H1 (cell line): ENCODE measurements at regions not wholly inside any gene's neighbourhood (a gene's known extent, or its start where the extent isn't known, plus 50 kb on each side); places are given as distances from the start of the nearest gene placed in this dataset.

Experiments used
- CTCF ChIA-PET: fragments of 300-600 bp; sonication (Branson Sonifier 250); formaldehyde crosslinking; loops from one replicate; lab custom pipeline; 2021; ENCODE audit not compliant: partially characterized antibody; lab: Charles Lee
- POLR2A ChIA-PET: fragments of 300-600 bp; sonication (Branson Sonifier 250); formaldehyde crosslinking; loops from one replicate; lab custom pipeline; 2021; ENCODE audit warnings: inconsistent platforms; ENCODE audit not compliant: partially characterized antibody; lab: Charles Lee
- DNase-seq, 2 experiments: peaks; one replicate each; pipeline versions ENCODE4 v3.0.0 to v3.0.0-alpha.2; 2010 to 2022; ENCODE audit warnings: low spot score in 2 of 2, low read depth in 1 of 2, mixed read lengths in 1 of 2
- FAIRE-seq: peaks from 2 replicates; lab custom pipeline; 2011; peaks lifted over from hg19 to GRCh38; lab: Jason Lieb, UNC
- H2AFZ ChIP-seq: 2 replicates; pipeline ENCODE4 v1.8.1; 2012; ENCODE audit warnings: low read length, inconsistent platforms
- H2AK5ac ChIP-seq: 2 replicates; pipeline ENCODE4 v1.6.1; 2013; ENCODE audit warnings: low read depth, low read length
- H2BK120ac ChIP-seq: replicated peaks from 2 replicates; pipeline ENCODE3; 2013; ENCODE audit warnings: low read depth, low read length, inconsistent platforms
- H2BK12ac ChIP-seq: 2 replicates; pipeline ENCODE4 v1.6.1; 2013; ENCODE audit warnings: low read depth, low read length
- H2BK15ac ChIP-seq: 2 replicates; pipeline ENCODE4 v1.6.1; 2013; ENCODE audit warnings: low read length
- H2BK20ac ChIP-seq: 2 replicates; pipeline ENCODE4 v1.6.1; 2013; ENCODE audit warnings: low read length
- H2BK5ac ChIP-seq: 2 replicates; pipeline ENCODE4 v1.6.1; 2013; ENCODE audit warnings: low read depth, low read length
- H3K14ac ChIP-seq: 2 replicates; pipeline ENCODE4 v1.6.1; 2013; ENCODE audit warnings: inconsistent platforms; ENCODE audit not compliant: insufficient read length
- H3K18ac ChIP-seq: 2 replicates; pipeline ENCODE4 v1.6.1; 2013; ENCODE audit warnings: low read length; ENCODE audit errors: extremely low read depth
- H3K23ac ChIP-seq: 2 replicates; pipeline ENCODE4 v1.6.1; 2013; ENCODE audit warnings: inconsistent platforms; ENCODE audit not compliant: insufficient read length
- H3K23me2 ChIP-seq: 2 replicates; pipeline ENCODE4 v1.6.1; 2013; ENCODE audit warnings: low read depth, low read length
- H3K27ac ChIP-seq: 2 replicates; pipeline ENCODE4 v1.6.1; 2011; ENCODE audit warnings: low read depth, low read length, inconsistent platforms
- H3K27me3 ChIP-seq, 4 experiments: replicated peaks in 1 of 4; 1 replicate in 1 of 4; 2 replicates in 3 of 4; pipeline versions ENCODE4 v1.6.1 to v1.8.1; 2011 to 2013; ENCODE audit warnings: low read length in 3 of 4, mild to moderate bottlenecking in 3 of 4, inconsistent platforms in 2 of 4, mixed read lengths in 2 of 4, moderate library complexity in 1 of 4; ENCODE audit not compliant: control insufficient read depth in 3 of 4, insufficient read depth in 3 of 4; ENCODE audit errors: extremely low read depth in 1 of 4
- H3K36me3 ChIP-seq, 4 experiments: 2 replicates each; pipeline versions ENCODE4 v1.6.1 to v1.8.1; 2011 to 2013; ENCODE audit warnings: mild to moderate bottlenecking in 4 of 4, low read length in 3 of 4, moderate library complexity in 2 of 4, control low read depth in 1 of 4, inconsistent platforms in 1 of 4; ENCODE audit not compliant: insufficient read depth in 4 of 4, control insufficient read depth in 2 of 4
- H3K4ac ChIP-seq: replicated peaks from 2 replicates; pipeline ENCODE3; 2013; ENCODE audit warnings: low read length, low read depth, mixed read lengths, inconsistent platforms; ENCODE audit not compliant: insufficient read length
- H3K4me1 ChIP-seq, 4 experiments: replicated peaks in 1 of 4; 1 replicate in 1 of 4; 2 replicates in 3 of 4; pipeline versions ENCODE4 v1.6.1 to v1.8.1; 2011 to 2013; ENCODE audit warnings: low read length in 3 of 4, inconsistent platforms in 2 of 4, mixed read lengths in 1 of 4; ENCODE audit not compliant: insufficient read depth in 4 of 4, control insufficient read depth in 3 of 4
- H3K4me2 ChIP-seq, 2 experiments: 2 replicates each; pipeline versions ENCODE4 v1.6.1 to v1.8.1; 2011 to 2013; ENCODE audit warnings: low read depth in 2 of 2, low read length in 2 of 2, control low read depth in 1 of 2, inconsistent platforms in 1 of 2, mild to moderate bottlenecking in 1 of 2; ENCODE audit not compliant: insufficient read depth in 1 of 2
- H3K4me3 ChIP-seq, 4 experiments: fragments of 200-600, 300-600 bp in 1 of 4; sonication (generic), shearing (Covaris generic), sonication (Bioruptor Twin) in 1 of 4; 2 replicates each; pipeline versions ENCODE4 v1.5.1 to v1.8.1; 2011 to 2016; ENCODE audit warnings: low read length in 4 of 4, low read depth in 3 of 4, control low read depth in 2 of 4, inconsistent platforms in 2 of 4, mild to moderate bottlenecking in 2 of 4, mixed read lengths in 1 of 4, moderate library complexity in 1 of 4; ENCODE audit not compliant: insufficient read depth in 2 of 4; ENCODE audit errors: extremely low read depth in 1 of 4
- H3K56ac ChIP-seq: replicated peaks from 2 replicates; pipeline ENCODE3; 2013; ENCODE audit warnings: low read depth, mild to moderate bottlenecking, mixed read lengths, low read length, inconsistent platforms; ENCODE audit not compliant: insufficient read length
- H3K79me1 ChIP-seq: 2 replicates; pipeline ENCODE4 v1.6.1; 2013; ENCODE audit warnings: low read depth, low read length, control low read depth
- H3K79me2 ChIP-seq, 2 experiments: 2 replicates each; pipeline versions ENCODE4 v1.6.1 to v1.8.1; 2012 to 2013; ENCODE audit warnings: low read length in 2 of 2, mild to moderate bottlenecking in 2 of 2, inconsistent platforms in 1 of 2; ENCODE audit not compliant: insufficient read depth in 2 of 2, control insufficient read depth in 1 of 2
- H3K9ac ChIP-seq, 4 experiments: replicated peaks in 1 of 4; 1 replicate in 1 of 4; 2 replicates in 3 of 4; pipeline versions ENCODE4 v1.6.1 to v1.8.1; 2011 to 2013; ENCODE audit warnings: low read depth in 3 of 4, low read length in 3 of 4, control low read depth in 2 of 4, mild to moderate bottlenecking in 2 of 4, moderate library complexity in 2 of 4, inconsistent platforms in 1 of 4; ENCODE audit errors: extremely low read depth in 1 of 4
- H3K9me3 ChIP-seq, 2 experiments: 2 replicates each; pipeline versions ENCODE4 v1.6.1 to v1.8.1; 2012 to 2013; ENCODE audit warnings: mild to moderate bottlenecking in 2 of 2, moderate library complexity in 2 of 2, control low read depth in 1 of 2, inconsistent platforms in 1 of 2, low read depth in 1 of 2, low read length in 1 of 2, mixed read lengths in 1 of 2; ENCODE audit not compliant: insufficient read depth in 2 of 2
- H4K20me1 ChIP-seq, 2 experiments: replicated peaks in 1 of 2; 2 replicates each; pipeline versions ENCODE3 to v1.8.1; 2011 to 2013; ENCODE audit warnings: inconsistent platforms in 2 of 2, low read length in 2 of 2, mild to moderate bottlenecking in 1 of 2; ENCODE audit not compliant: insufficient read depth in 2 of 2, control insufficient read depth in 1 of 2
- H4K5ac ChIP-seq: 2 replicates; pipeline ENCODE4 v1.6.1; 2013; ENCODE audit warnings: low read length, low read depth, mixed read lengths, inconsistent platforms; ENCODE audit not compliant: insufficient read length
- H4K8ac ChIP-seq: 2 replicates; pipeline ENCODE4 v1.8.0; 2013; ENCODE audit warnings: mild to moderate bottlenecking, moderate library complexity, low read length, inconsistent platforms; ENCODE audit not compliant: insufficient read depth; ENCODE audit errors: extremely low read depth
- H4K91ac ChIP-seq: replicated peaks from 2 replicates; pipeline ENCODE3; 2013; ENCODE audit warnings: low read length, mixed read lengths, inconsistent platforms; ENCODE audit not compliant: insufficient read length
- RXRA ChIP-seq: IDR thresholded peaks from 2 replicates; pipeline ENCODE4 v1.6.1; 2011; ENCODE audit warnings: low read depth, mild to moderate bottlenecking, low read length, moderate library complexity; ENCODE audit not compliant: insufficient read depth
- WGBS, 2 experiments: shearing (Covaris generic) in 1 of 2; methylation state at CpG; one replicate each; pipeline versions ENCODE4 v1.1.6 to v1.1.7; 2013 to 2015; ENCODE audit warnings: low lambda C conversion rate in 2 of 2, mixed read lengths in 2 of 2, inconsistent platforms in 1 of 2, low coverage in 1 of 2, missing lambda C conversion rate in 1 of 2; ENCODE audit not compliant: insufficient replicate concordance in 2 of 2, insufficient coverage in 1 of 2, insufficient read length in 1 of 2; ENCODE audit errors: extremely low coverage in 1 of 2, missing lambda C conversion rate in 1 of 2; 5-methylcytosine and 5-hydroxymethylcytosine counted together

DNA sequence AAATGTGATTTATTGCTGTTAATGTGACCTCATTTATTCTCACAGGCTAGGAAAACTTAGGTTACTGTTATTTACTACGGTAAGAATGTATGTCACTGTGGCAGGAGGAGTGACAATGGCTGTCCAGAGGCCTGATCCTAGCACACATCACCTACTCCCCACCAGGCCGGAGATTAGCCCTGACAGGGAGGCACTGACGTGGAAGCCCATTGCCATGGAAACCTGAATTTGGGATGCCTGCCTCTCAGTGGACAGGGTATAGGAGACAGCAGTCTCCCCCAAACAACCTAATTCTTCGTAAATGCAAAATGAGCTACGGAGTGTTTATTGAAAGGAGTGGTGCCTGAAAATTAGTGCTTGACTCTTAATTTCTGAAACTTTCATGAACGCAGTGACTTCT is 87.6 kb upstream of the SMARCA2 start:
- Histone ChIP-seq H4K91ac (no peak overlapping the region), H3K4me2 (no peak overlapping the region), H3K27ac (no peak overlapping the region), H3K9me3 (no peaks in the 10 kb centered on the region), H3K23me2 (no peaks in the 10 kb centered on the region), H2BK12ac (no peak overlapping the region), H2BK20ac (no peak overlapping the region), H2BK5ac (no peak overlapping the region), H3K56ac (no peak overlapping the region), H3K79me2 (no peaks in the 10 kb centered on the region), H3K18ac (no peak overlapping the region), H2AK5ac (no peak overlapping the region), H2AFZ (no peak overlapping the region), H3K23ac (no peak overlapping the region), H3K9ac (no peak overlapping the region), H4K5ac (no peak overlapping the region), H3K4me3 (no peak overlapping the region), H4K20me1 (no peaks in the 10 kb centered on the region), H3K4me1 (no peaks in the 10 kb centered on the region), H2BK15ac (no peak overlapping the region), H4K8ac (no peak overlapping the region), H2BK120ac (no peak overlapping the region), H3K4ac (no peak overlapping the region), H3K27me3 (no peaks in the 10 kb centered on the region), H3K79me1 (no peaks in the 10 kb centered on the region), H3K14ac (no peak overlapping the region), H3K36me3 (no peaks in the 10 kb centered on the region)
- POLR2A ChIA-PET: no interaction called here
- CTCF ChIA-PET: interaction anchor here (1.0 to 1.6 kb wide), 3 partner anchors 58 to 254 kb away, joined by 3 to 5 read pairs (median 3); no protein-coding TSS in a partner anchor
- FAIRE-seq (no peak), DNase-seq (no peak)
- no peak for TF ChIP-seq RXRA
- 85% methylated on average over 6 of the region's 6 CpGs; no CpG with 5 or more reads in 1 of the 2 experiments for WGBS, 2 experiments
